Upper lobe of left lung (tissue), 6 donors: ENCODE measurements at regions not wholly inside any gene's neighbourhood (a gene's known extent, or its start where the extent isn't known, plus 50 kb on each side); places are given as distances from the start of the nearest gene placed in this dataset.

Source experiments
- ATAC-seq, 2 donors: fragments of 200-7000 bp; cut with Tn5 transposase; one replicate each; pipeline ENCODE4 v1.9.1; 2022; ENCODE audit warnings: mild to moderate bottlenecking in 2 of 2, moderate library complexity in 2 of 2; ENCODE audit not compliant: low FRiP score in 2 of 2
- DNase-seq, 2 donors: peaks; one replicate each; pipeline ENCODE4 v3.0.0-alpha.2; 2019 to 2020
- H3K27ac ChIP-seq, 4 donors: fragments of 200-600 bp; sonication (generic); one replicate each; pipeline ENCODE4 v1.5.1; 2016 to 2019
- H3K27me3 ChIP-seq, 4 donors: fragments of 200-600 bp; sonication (generic); one replicate each; pipeline ENCODE4 v1.5.1; 2017 to 2019
- H3K36me3 ChIP-seq, 4 donors: fragments of 200-600 bp; sonication (generic); one replicate each; pipeline ENCODE4 v1.5.1; 2016 to 2019
- H3K4me1 ChIP-seq, 4 donors: fragments of 200-600 bp; sonication (generic); one replicate each; pipeline ENCODE4 v1.5.1; 2018 to 2019
- H3K4me3 ChIP-seq, 4 donors: fragments of 200-600 bp; sonication (generic); one replicate each; pipeline ENCODE4 v1.5.1; 2017 to 2019; ENCODE audit warnings: mild to moderate bottlenecking in 2 of 4, moderate library complexity in 1 of 4
- H3K9me3 ChIP-seq, 4 donors: fragments of 200-600 bp; sonication (generic); one replicate each; pipeline ENCODE4 v1.5.1; 2018 to 2019
- EP300 ChIP-seq, 4 donors: sonication (generic); formaldehyde crosslinking; IDR thresholded peaks; one replicate each; pipeline ENCODE4 v1.5.1; 2017; ENCODE audit warnings: antibody characterized with exemption in 4 of 4, control low read depth in 2 of 4
- POLR2A ChIP-seq, 4 donors: fragments of 450-650 bp; IDR thresholded peaks; one replicate each; pipeline ENCODE4 v1.5.1; 2016 to 2017; ENCODE audit warnings: antibody characterized with exemption in 4 of 4, mild to moderate bottlenecking in 2 of 4
- POLR2AphosphoS5 ChIP-seq, 2 donors: sonication (generic); formaldehyde crosslinking; IDR thresholded peaks; one replicate each; pipeline ENCODE4 v1.5.1; 2017; ENCODE audit warnings: antibody characterized with exemption in 2 of 2
- WGBS, 2 donors: methylation state at CpG; one replicate each; pipeline ENCODE4 v1.1.5; 2017 to 2018; 5-methylcytosine and 5-hydroxymethylcytosine counted together
- TF ChIP-seq, protein P1 (sequence below), 6 experiments: fragments of 450-650 bp in 4 of 6; fragments of 200-600 bp in 2 of 6; sonication (generic) in 2 of 6; IDR thresholded peaks; one replicate each; pipeline ENCODE4 v1.5.1; 2016 to 2019; ENCODE audit warnings: antibody characterized with exemption in 6 of 6
- donor health status: DM: no; HTN: no; CAD: no; lungs with moderate emphysema.
- donor health status: DM: no; HTN: yes; CAD: no; lungs with severe emphysema.

DNA sequence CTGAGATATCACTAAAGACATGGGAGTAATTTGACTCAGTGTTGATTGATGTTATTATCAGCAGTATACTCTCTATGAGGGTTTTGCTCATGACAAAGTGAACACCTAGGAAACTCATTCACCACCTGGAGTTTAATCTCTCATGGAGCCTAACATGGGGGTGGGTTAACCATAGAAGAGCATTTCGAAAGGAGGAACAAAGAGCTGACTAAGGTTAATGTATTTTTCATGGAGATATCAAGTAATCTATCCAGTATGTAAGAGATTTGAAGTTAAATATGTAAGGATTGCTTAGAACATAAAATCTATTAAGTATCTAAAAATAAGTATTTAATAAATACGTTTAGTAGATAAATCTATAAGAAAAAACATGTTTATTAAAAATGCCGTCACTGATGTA is 917.8 kb downstream of the EPHA4 start:
- ATAC-seq, result no peak
- Histone ChIP-seq H3K36me3 (no peaks in the 10 kb centered on the region), H3K27me3 (no peaks in the 10 kb centered on the region), H3K9me3 (no peaks in the 10 kb centered on the region), H3K4me1 (no peaks in the 10 kb centered on the region), H3K27ac (no peak overlapping the region), H3K4me3 (no peak overlapping the region)
- TF ChIP-seq EP300 (IDR thresholded peaks at IDR 0.05) (no peak), POLR2AphosphoS5 (IDR thresholded peaks at IDR 0.05) (no peak), POLR2A (IDR thresholded peaks at IDR 0.05) (no peak)
- TF ChIP-seq, protein P1, sequence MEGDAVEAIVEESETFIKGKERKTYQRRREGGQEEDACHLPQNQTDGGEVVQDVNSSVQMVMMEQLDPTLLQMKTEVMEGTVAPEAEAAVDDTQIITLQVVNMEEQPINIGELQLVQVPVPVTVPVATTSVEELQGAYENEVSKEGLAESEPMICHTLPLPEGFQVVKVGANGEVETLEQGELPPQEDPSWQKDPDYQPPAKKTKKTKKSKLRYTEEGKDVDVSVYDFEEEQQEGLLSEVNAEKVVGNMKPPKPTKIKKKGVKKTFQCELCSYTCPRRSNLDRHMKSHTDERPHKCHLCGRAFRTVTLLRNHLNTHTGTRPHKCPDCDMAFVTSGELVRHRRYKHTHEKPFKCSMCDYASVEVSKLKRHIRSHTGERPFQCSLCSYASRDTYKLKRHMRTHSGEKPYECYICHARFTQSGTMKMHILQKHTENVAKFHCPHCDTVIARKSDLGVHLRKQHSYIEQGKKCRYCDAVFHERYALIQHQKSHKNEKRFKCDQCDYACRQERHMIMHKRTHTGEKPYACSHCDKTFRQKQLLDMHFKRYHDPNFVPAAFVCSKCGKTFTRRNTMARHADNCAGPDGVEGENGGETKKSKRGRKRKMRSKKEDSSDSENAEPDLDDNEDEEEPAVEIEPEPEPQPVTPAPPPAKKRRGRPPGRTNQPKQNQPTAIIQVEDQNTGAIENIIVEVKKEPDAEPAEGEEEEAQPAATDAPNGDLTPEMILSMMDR (IDR thresholded peaks at IDR 0.05), result no peak
- WGBS, 2 donors, result 81 to 90% methylated on average over 3 of the region's 3 CpGs
- no peak for DNase-seq

DNA sequence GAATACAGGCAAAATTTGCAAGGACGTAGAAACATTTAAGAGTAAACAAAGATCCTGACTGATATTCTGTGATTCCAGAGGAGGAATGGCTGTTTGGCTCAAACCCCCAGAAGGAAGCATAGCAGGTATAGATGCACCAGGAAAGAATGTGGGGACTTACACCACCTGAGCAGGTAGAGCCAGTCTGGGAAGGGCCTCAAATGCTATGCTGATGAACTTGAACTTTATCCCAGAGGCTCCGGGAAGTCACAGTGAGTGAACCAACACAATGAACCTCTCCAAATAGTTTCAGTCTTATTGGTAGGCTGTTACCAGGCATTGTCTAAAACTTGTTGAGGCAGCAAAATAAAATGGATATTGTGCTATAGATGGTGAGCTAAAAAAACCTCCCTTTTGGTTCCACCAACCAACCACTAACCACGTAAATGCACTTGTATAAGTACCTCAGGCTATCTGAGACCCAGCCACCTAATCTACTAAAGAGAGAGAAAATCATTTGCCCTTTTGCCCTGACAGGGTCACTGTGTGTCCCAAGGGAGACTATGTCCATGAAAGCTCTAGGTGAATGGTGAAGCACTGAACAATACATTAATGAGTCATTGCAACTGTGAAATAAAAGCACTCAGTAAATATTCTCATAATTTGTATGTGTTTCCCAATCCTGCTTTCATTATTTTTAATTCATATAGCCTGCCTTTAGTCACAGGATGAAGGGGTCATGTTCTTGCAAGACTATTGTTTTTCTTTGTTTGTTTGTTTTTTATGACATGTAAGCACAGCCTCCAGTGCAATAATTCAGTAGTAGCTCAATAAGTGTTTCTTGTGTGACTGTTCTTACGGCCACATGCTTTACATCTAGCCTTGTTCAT is 911.6 kb downstream of the EPHA4 start:
- 60 to 62% methylated on average over 4 of the region's 4 CpGs for WGBS, 2 donors
- no peak overlapping the region for H3K27ac ChIP-seq

DNA sequence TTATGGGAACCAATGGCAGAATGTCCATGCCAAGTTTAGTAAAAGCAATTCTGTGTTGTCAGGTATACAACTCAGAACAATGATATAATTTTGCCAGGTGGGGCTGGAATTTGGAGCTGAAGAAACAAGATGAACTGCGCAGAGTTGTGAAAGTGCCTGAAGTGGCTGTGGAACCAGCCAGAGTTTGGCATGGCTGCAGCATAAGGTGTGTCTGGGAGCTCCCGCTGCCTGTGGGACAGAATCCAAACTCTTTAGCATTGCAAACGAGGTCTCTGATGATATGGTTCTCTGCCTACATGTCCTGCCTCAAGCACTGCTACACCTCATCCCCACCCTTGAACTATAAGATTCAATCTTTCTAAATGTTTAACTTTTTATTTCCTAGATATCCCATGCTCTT is 909.7 kb downstream of the EPHA4 start:
- H3K9me3 ChIP-seq, result no peaks in the 10 kb centered on the region
- WGBS, 2 donors, result 53 to 56% methylated on average over 3 of the region's 3 CpGs
- H3K27me3 ChIP-seq, result no peaks in the 10 kb centered on the region
- no peak overlapping the region for H3K4me3 ChIP-seq
- peak in 1 of 2 donors; percentile 22 for DNase-seq
- H3K27ac ChIP-seq, result no peak overlapping the region
- H3K4me1 ChIP-seq, result no peaks in the 10 kb centered on the region
- TF ChIP-seq EP300 (IDR thresholded peaks at IDR 0.05), result no peak
- no peak for TF ChIP-seq POLR2AphosphoS5 (IDR thresholded peaks at IDR 0.05)
- no peak for TF ChIP-seq POLR2A (IDR thresholded peaks at IDR 0.05)
- TF ChIP-seq, protein P1 (IDR thresholded peaks at IDR 0.05), result no peak
- H3K36me3 ChIP-seq, result no peaks in the 10 kb centered on the region
- ATAC-seq, result no peak

More for the DNA sequence above, 911.6 kb downstream of the EPHA4 start:
- H3K4me3 ChIP-seq, result no peak overlapping the region
- no peaks in the 10 kb centered on the region for H3K4me1 ChIP-seq
- ATAC-seq, result no peak
- H3K36me3 ChIP-seq, result no peaks in the 10 kb centered on the region
- TF ChIP-seq POLR2A (IDR thresholded peaks at IDR 0.05) (no peak), EP300 (IDR thresholded peaks at IDR 0.05) (no peak), POLR2AphosphoS5 (IDR thresholded peaks at IDR 0.05) (no peak)
- TF ChIP-seq, protein P1 (IDR thresholded peaks at IDR 0.05), result no peak
- no peaks in the 10 kb centered on the region for H3K9me3 ChIP-seq
- DNase-seq, result no peak
- H3K27me3 ChIP-seq, result no peaks in the 10 kb centered on the region

DNA sequence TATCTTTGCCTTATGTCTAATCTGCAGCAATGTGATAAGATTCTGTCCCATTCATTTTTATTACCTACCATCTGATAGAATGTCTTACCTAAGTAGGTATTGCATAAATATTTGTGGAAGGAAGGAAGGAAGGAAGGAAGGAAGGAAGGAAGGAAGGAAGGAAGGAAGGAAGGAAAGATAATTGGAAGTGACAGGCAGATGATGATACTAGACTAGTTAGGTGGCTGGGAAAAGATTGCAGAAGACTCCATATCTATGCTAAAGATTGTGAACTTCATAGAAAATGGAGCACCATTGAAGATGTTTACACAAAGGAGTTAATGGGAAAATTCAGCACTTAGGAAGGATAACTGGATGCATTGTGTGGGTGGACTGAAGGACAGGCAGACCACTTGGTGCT is 909.0 kb downstream of the EPHA4 start:
- Histone ChIP-seq H3K27ac (no peak overlapping the region), H3K4me3 (no peak overlapping the region), H3K4me1 (no peaks in the 10 kb centered on the region), H3K9me3 (no peaks in the 10 kb centered on the region), H3K27me3 (no peaks in the 10 kb centered on the region), H3K36me3 (no peaks in the 10 kb centered on the region)
- TF ChIP-seq EP300 (IDR thresholded peaks at IDR 0.05) (no peak), POLR2AphosphoS5 (IDR thresholded peaks at IDR 0.05) (no peak), POLR2A (IDR thresholded peaks at IDR 0.05) (no peak)
- TF ChIP-seq, protein P1 (IDR thresholded peaks at IDR 0.05), result no peak
- ATAC-seq (no peak), DNase-seq (no peak)
